GM21515 (cell line): ENCODE measurements at regions not wholly inside any gene's neighbourhood (a gene's known extent, or its start where the extent isn't known, plus 50 kb on each side); places are given as distances from the start of the nearest gene placed in this dataset.
A peak's percentile ranks its signal among the peaks of the same experiment; 100 is the strongest.

Source experiments
- ATAC-seq: cut with Tn5 transposase; IDR thresholded peaks from one replicate; pipeline ENCODE4 v1.9.1; 2021; ENCODE audit not compliant: unreplicated experiment

GRCh38 chr2:104664672-104665071, 189.2 kb upstream of the POU3F3 start:
- ATAC-seq, result no peak

DNA sequence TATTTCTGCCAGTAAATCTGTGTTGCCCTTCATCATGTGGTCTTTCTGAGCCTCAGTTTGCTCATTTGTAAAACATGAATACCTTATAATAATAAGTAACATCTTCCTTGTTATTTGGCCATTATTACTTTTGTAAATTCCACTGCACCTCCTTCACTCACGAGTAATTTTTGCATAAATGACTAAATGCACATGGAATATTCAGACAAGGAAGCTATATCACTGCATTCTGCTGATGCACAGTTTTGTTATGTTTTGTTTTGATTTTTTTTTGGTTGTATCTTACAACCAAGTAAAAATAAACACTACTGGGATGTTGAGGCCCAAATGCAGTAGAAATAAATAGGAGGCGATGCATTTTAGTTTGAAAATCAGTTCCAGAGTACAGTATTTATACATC, 185.3 kb upstream of the POU3F3 start:
- no peak for ATAC-seq

GRCh38 chr2:104673225-104673624, 180.7 kb upstream of the POU3F3 start:
- no peak for ATAC-seq

- ATAC-seq, result no peak
Measured at GRCh38 chr2:104678181-104678580, 175.7 kb upstream of the POU3F3 start.

DNA sequence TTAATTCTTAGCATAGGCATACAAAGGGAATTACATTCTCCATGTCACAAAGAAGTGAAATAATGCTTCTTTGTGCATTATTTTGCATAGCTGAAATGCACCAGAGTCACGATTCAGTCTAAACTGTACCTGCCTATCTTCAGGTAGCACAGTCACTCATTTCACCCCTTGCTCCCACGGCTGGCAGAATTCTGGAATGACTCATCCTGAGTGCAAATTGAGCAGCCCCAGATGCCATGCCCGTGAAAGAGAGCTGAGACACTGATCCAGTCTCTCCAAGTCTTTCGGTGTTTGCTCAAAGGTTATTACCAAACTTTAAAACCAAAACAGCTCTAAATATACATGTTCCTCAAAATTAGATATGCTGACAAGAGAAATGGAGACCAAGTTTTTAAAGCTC, 168.3 kb upstream of the POU3F3 start:
- no peak for ATAC-seq

- no peak for ATAC-seq
Measured at GRCh38 chr2:104687147-104687546, 166.8 kb upstream of the POU3F3 start.

- no peak for ATAC-seq
Measured at GRCh38 chr2:104690255-104690984, 163.5 kb upstream of the POU3F3 start.

DNA sequence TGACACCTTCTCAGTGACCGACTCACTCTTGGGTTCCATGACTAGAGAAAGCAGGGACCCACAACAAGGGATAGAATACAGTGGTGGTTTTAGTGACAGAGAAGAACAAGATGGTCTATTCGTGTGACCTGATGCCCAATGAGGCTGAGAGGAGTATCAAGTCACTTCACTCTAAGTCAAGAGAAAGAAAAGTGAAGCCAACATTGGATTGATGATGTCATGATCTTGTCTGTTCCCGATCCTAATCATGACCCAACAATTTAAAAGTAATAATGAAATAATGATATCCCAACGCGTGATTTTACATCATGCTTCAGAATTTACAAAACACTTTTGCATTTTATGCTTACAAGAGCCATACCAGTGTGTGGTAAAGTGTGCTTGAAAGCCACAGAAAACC, 155.6 kb upstream of the POU3F3 start:
- no peak for ATAC-seq

DNA sequence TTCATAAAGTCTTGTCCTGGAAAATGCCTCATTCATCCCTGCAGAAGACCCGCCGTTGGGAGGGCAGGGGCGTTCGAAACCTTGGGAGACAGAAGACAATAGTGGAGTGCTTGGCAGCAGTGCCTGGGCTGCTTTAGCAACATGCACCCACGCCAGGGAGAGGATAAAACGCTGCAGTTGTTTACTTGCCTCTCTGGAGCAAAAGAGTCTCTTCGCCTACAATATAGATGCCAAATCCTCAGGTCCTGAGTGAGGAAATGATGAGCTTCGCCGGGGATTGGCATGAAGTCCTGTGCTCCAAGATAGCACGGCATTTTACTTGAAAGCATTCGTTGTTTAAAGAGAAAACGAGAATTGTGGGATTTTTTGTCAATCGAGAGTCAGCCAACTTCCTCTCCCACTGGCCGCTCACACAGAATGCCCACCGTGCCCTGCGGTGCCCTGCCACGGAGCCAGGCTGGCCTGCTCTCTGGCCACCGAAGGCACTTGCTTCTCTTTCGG, 152.5 kb upstream of the POU3F3 start:
- no peak for ATAC-seq

DNA sequence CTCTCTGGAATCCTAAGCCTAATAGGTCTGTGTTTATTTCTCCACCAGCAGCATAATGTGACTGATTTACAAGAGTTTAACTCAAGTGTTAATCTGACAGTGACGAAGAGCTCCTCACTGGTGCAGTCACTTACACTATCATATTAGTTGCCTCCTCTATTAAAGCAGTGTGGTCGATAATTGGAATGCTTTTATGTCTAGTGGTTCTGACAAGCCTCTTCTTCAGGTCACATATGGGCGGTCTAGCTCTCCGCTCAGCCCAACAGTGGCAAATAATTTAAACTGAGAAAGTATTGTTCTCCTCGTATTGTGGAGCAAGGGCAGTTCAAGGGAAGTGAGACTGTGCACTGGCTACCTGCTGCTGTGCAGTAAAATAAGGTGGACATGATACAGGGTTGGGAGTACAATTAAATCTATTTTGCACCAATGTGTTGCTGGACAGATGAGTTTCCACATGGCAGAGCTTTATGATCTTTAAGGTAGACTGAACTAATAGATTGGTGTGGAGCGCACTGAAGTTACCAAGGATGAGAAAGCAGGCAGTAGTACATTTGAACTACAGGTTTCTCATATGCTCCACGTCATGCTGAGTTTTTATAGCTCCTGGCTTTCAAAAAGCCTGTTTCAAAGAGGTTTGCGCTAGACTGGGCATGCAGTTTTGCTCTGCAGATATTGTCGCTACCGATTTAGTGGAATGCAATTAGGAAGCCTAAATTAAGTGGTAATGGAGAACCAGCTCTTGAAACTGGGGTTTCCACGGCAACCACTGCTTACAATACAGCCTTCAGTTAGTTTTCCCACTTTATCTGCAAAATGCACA, 151.7 kb upstream of the POU3F3 start:
- no peak for ATAC-seq

DNA sequence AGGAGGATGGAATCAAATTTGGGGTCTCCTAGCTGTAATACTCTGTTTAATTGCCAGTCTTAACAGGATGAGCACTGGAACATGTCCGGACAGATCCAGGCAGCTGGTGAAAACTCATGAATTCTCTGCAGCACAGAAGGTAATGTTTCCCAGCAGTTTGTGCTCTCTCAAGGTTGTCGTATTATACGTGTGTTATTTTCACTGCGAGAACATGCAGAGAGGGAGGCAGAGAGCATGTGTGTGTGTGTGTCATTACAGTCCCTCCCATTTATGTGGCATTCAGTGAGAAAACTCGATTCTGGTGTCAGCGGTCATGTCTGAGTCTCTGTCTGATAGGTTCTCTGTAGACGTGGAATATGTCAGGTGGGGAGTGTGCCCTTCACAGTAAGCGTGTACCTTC, 150.2 kb upstream of the POU3F3 start:
- ATAC-seq, result no peak

- ATAC-seq, result no peak
Measured at GRCh38 chr2:104704496-104705245, 149.2 kb upstream of the POU3F3 start.

DNA sequence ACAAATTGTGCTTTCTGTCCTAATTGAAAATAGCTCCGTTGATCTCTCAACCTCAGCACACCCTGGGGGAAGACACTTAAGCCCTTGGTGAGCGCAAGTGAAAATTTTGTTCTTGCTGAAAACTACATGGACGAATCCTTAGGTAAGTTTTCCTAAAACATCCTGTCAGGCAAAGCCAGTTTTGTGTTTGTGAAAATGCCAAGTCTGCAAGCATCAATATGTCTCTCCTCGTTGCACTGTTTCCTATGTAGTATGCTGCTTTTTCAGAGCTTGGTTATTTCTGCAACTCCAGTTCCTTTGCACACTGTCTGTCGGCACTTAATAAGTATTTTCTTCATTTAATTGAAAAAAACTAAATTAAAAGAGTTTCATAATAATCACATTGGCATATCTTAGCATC, 146.9 kb upstream of the POU3F3 start:
- ATAC-seq, result no peak

- no peak for ATAC-seq
Measured at GRCh38 chr2:104708967-104709366, 144.9 kb upstream of the POU3F3 start.

GRCh38 chr2:104716061-104716460, 137.9 kb upstream of the POU3F3 start:
- ATAC-seq, result no peak

DNA sequence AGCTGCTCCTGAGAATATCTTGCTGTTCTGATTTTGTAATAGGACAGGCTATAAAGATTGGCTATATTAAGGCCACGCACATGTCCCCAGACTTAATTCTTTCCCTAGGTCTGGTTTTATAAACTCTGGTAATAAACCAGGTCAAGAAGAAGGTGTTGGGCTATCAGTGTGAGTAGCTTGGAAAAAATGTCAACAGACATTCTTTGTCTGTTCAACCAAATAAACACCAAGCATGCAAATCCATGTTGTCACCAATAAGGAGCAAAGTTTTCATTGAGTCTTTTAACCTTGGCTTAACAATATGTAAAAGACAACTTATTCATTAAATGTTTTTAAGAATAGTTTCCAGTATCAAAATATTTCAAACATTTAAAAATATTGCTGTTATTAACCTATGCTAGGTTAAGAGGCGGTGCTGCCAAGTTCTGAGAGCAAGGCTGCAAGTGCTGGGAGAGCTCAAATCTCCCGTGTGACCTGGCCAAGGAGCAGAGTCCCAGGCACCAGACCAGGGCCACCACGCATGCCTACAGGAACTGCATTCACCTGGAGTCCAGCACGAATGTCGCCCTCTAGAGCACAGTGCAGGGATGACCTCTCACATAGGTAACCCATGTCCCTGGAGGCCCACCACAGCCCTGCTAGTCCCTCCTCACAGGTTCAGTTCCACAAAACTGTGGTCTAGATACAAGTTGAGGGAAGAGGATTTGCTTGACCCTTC, 120.5 kb upstream of the POU3F3 start:
- ATAC-seq, result peak; percentile 79

- ATAC-seq, result no peak
Measured at GRCh38 chr2:104734937-104735586, 118.9 kb upstream of the POU3F3 start.

GRCh38 chr2:104736026-104736425, 117.9 kb upstream of the POU3F3 start:
- no peak for ATAC-seq

GRCh38 chr2:104741860-104742259, 112.1 kb upstream of the POU3F3 start:
- no peak for ATAC-seq

GRCh38 chr2:104744537-104744936, 109.4 kb upstream of the POU3F3 start:
- ATAC-seq, result no peak
